ENCODE measurements at regions not wholly inside any gene's neighbourhood (a gene's known extent, or its start where the extent isn't known, plus 50 kb on each side); places are given as distances from the start of the nearest gene placed in this dataset.

DNA sequence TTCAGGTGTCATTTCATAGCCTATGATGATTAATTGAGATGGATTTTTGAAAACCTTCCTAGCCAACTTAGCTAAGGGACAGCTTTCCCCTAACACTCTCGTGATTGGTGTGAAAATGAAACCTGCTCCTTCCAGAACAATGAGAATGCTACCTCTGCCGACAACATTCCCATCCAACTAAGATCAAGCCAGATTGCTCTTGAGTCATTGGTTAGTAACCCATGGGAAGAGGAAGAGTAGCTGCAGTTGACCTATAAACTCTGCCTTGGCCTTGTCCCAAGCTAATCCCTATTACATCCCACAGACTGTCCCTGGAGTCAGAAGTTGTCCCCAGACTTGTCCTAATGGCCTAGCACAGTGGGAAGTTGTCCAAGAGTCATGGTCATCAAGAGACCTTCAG, 80.5 kb upstream of the SVIL start:
- TF ChIP-seq EZH2 (IDR thresholded peaks at IDR 0.05): no peak
- no peak for TF ChIP-seq POLR2AphosphoS5 (IDR thresholded peaks at IDR 0.05; ENCODE audit: borderline replicate concordance, low read depth, low read length)
- no peak for TF ChIP-seq FOXP2 (optimal IDR thresholded peaks at IDR 0.05; ENCODE audit: control extremely low read depth, extremely low read length, insufficient read depth)

Data from SK-N-MC (cell line).